HUES64 (cell line): ENCODE measurements at regions not wholly inside any gene's neighbourhood (a gene's known extent, or its start where the extent isn't known, plus 50 kb on each side); places are given as distances from the start of the nearest gene placed in this dataset.

ENCODE experiments used
- H3K27ac ChIP-seq: 2 replicates; pipeline ENCODE4 v1.7.0; 2013; ENCODE audit warnings: low read depth, low read length, inconsistent platforms
- H3K27me3 ChIP-seq: 2 replicates; pipeline ENCODE4 v1.6.1; 2013; ENCODE audit warnings: mild to moderate bottlenecking, low read length; ENCODE audit not compliant: insufficient read depth
- H3K36me3 ChIP-seq: 2 replicates; pipeline ENCODE4 v1.6.1; 2013; ENCODE audit warnings: mild to moderate bottlenecking, low read length; ENCODE audit not compliant: insufficient read depth
- H3K4me1 ChIP-seq: 2 replicates; pipeline ENCODE4 v1.6.1; 2013; ENCODE audit warnings: mild to moderate bottlenecking, low read length, moderate library complexity; ENCODE audit not compliant: insufficient read depth
- H3K4me3 ChIP-seq: 2 replicates; pipeline ENCODE4 v1.5.1; 2013; ENCODE audit warnings: mild to moderate bottlenecking, low read length, moderate library complexity
- H3K9ac ChIP-seq: 2 replicates; pipeline ENCODE4 v1.6.1; 2013; ENCODE audit warnings: mild to moderate bottlenecking, low read depth, low read length
- H3K9me3 ChIP-seq: 2 replicates; pipeline ENCODE4 v1.6.1; 2013; ENCODE audit warnings: low read depth, low read length; ENCODE audit not compliant: insufficient read depth
- WGBS: fragments of 150-250, 120-280 bp; methylation state at CpG from one replicate; pipeline ENCODE4 v1.1.7; 2013; ENCODE audit warnings: missing lambda C conversion rate; 5-methylcytosine and 5-hydroxymethylcytosine counted together

- H3K4me3 ChIP-seq, result no peak overlapping the region
- H3K4me1 ChIP-seq, result no peaks in the 10 kb centered on the region
- H3K9ac ChIP-seq, result no peak overlapping the region
- H3K36me3 ChIP-seq, result no peaks in the 10 kb centered on the region
- no peaks in the 10 kb centered on the region for H3K9me3 ChIP-seq
- no peak overlapping the region for H3K27ac ChIP-seq
- no peaks in the 10 kb centered on the region for H3K27me3 ChIP-seq
- WGBS, result 93% methylated on average over 2 of the region's 2 CpGs
Observed at GRCh38 chr5:29960323-29960722, 1233.2 kb upstream of the CDH6 start.

DNA sequence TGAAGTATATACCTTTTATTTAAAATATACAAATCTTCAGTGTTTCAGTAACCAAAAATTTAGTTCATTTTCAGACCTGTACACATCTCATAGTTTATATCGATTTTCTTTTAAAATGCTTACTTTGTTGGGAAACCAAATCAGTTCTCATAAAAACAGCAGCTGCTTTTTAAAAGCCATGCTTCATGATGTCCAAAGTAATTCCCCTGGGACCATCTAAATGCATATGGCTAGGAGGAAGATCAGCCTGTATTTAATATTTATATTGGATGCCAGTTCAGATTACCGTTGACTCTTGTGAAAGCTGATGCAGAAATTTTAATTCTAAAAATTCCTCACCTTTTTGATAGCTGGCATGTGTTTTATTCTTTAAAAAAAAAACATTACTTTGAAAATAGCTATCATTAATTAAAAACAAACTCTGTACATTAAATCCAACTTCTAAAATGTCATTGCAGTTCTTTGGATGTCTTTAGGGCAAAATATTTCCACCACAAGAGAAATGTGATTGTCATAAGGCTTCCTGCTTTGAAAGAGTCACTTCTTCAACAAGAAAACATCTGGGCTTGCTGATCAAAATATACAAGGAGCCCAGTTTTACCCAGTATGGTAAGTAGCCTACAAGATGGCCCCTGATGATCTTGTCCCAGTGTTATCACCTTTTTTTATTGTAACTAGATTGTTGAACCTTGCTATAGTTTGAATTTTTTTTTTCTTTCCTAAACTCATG lies 1242.9 kb upstream of the CDH6 start:
- no peaks in the 10 kb centered on the region for H3K9me3 ChIP-seq
- no peak overlapping the region for H3K27ac ChIP-seq
- no peaks in the 10 kb centered on the region for H3K36me3 ChIP-seq
- H3K9ac ChIP-seq, result no peak overlapping the region
- no peaks in the 10 kb centered on the region; the same call in 1 of the 2 replicates for H3K4me1 ChIP-seq
- 96% methylated on average over 1 of the region's 2 CpGs for WGBS
- H3K27me3 ChIP-seq, result no peaks in the 10 kb centered on the region
- H3K4me3 ChIP-seq, result no peak overlapping the region

- Histone ChIP-seq H3K9me3 (no peaks in the 10 kb centered on the region), H3K4me3 (no peak overlapping the region), H3K27me3 (no peaks in the 10 kb centered on the region), H3K4me1 (no peaks in the 10 kb centered on the region; the same call in 1 of the 2 replicates), H3K27ac (no peak overlapping the region), H3K9ac (no peak overlapping the region), H3K36me3 (no peaks in the 10 kb centered on the region)
- WGBS, result 95% methylated on average over 6 of the region's 7 CpGs
Observed at GRCh38 chr5:29949301-29949872, 1244.1 kb upstream of the CDH6 start.

- H3K9ac ChIP-seq, result no peak overlapping the region
- no peaks in the 10 kb centered on the region for H3K9me3 ChIP-seq
- H3K4me3 ChIP-seq, result no peak overlapping the region
- H3K4me1 ChIP-seq, result no peaks in the 10 kb centered on the region
- no peaks in the 10 kb centered on the region for H3K27me3 ChIP-seq
- no peaks in the 10 kb centered on the region for H3K36me3 ChIP-seq
- 100% methylated on average over 1 of the region's 2 CpGs for WGBS
- H3K27ac ChIP-seq, result no peak overlapping the region
Observed at GRCh38 chr5:29944327-29944726, 1249.2 kb upstream of the CDH6 start.

DNA sequence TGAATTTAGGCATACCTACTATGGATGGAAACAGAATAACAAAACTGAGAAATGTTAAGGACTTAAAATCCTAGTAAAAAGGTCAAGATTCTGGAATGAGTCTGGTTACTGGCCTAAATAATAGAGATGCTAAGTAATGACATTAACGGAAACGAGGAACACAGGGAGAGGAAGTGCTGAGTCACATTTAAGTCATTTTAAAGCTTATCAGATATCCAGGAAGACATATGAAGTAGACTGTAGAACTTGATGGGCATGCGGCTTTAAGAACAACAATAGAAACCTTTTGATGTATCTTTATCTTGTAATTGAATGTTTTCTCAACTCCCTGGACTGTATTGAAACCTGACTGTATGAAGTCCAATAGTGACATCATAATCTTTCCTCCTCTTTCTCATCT lies 1251.4 kb upstream of the CDH6 start:
- Histone ChIP-seq H3K36me3 (no peaks in the 10 kb centered on the region), H3K4me3 (no peak overlapping the region), H3K9ac (no peak overlapping the region), H3K27me3 (no peaks in the 10 kb centered on the region), H3K27ac (no peak overlapping the region), H3K9me3 (no peaks in the 10 kb centered on the region), H3K4me1 (no peaks in the 10 kb centered on the region)
- 88% methylated on average over 3 of the region's 3 CpGs for WGBS

DNA sequence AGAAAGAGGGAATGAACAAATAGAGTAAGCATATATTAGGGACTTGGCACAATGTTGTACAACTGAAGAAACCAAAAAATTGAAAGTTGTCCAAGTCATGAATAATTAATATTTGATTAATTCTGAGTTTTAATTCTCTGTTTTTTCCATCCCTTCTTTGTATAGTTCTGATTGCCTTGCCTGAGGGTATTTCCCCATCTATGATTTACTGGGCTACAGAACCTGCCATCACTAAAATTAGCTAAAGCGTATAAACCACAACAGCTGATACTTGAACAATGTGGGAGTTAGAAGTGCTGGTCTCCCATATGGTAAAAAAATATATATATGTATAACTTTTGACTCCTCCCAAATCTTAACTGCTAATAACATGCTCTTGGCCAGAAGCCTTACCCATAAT lies 1253.5 kb upstream of the CDH6 start:
- no peaks in the 10 kb centered on the region for H3K9me3 ChIP-seq
- no CpG with 5 or more reads among the region's 1 CpG for WGBS
- H3K9ac ChIP-seq, result no peak overlapping the region
- H3K36me3 ChIP-seq, result no peaks in the 10 kb centered on the region
- no peaks in the 10 kb centered on the region for H3K27me3 ChIP-seq
- no peaks in the 10 kb centered on the region for H3K4me1 ChIP-seq
- H3K27ac ChIP-seq, result no peak overlapping the region
- H3K4me3 ChIP-seq, result no peak overlapping the region

DNA sequence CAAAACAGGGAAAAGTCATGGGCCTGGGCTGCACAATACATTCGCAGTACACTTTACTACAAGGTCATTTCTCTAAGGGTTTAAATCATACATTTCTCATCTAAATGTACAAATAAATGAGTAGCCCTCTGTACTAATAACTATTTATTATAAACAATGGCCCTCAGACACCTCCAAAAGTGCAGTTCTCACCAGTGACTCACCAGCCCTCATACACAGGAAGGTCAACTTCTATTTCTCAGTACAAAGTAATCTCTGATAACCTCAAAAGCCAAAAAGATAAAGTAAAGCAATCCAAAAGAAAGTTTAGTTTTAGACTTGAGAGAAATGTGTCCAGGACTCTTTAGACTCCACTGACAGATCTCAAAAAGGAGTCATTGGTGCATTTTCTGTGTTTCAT lies 1258.1 kb upstream of the CDH6 start:
- Histone ChIP-seq H3K27ac (no peak overlapping the region), H3K36me3 (no peaks in the 10 kb centered on the region), H3K4me1 (no peaks in the 10 kb centered on the region)

GRCh38 chr5:29930316-29930715 lies 1263.2 kb upstream of the CDH6 start:
- 92% methylated on average over 3 of the region's 3 CpGs for WGBS
- Histone ChIP-seq H3K27me3 (no peaks in the 10 kb centered on the region), H3K4me3 (no peak overlapping the region), H3K4me1 (no peaks in the 10 kb centered on the region), H3K9me3 (no peaks in the 10 kb centered on the region), H3K9ac (no peak overlapping the region), H3K27ac (no peak overlapping the region), H3K36me3 (no peaks in the 10 kb centered on the region)

More for the DNA sequence above, 1258.1 kb upstream of the CDH6 start:
- H3K27me3 ChIP-seq, result no peaks in the 10 kb centered on the region
- 94% methylated on average over 1 of the region's 1 CpG for WGBS
- H3K9me3 ChIP-seq, result no peaks in the 10 kb centered on the region
- H3K9ac ChIP-seq, result no peak overlapping the region
- H3K4me3 ChIP-seq, result no peak overlapping the region

GRCh38 chr5:29924107-29924506 lies 1269.4 kb upstream of the CDH6 start:
- Histone ChIP-seq H3K4me3 (no peak overlapping the region), H3K36me3 (no peaks in the 10 kb centered on the region), H3K9ac (no peak overlapping the region), H3K4me1 (no peaks in the 10 kb centered on the region), H3K27me3 (no peaks in the 10 kb centered on the region), H3K9me3 (no peaks in the 10 kb centered on the region), H3K27ac (no peak overlapping the region)
- 94% methylated on average over 2 of the region's 2 CpGs for WGBS

DNA sequence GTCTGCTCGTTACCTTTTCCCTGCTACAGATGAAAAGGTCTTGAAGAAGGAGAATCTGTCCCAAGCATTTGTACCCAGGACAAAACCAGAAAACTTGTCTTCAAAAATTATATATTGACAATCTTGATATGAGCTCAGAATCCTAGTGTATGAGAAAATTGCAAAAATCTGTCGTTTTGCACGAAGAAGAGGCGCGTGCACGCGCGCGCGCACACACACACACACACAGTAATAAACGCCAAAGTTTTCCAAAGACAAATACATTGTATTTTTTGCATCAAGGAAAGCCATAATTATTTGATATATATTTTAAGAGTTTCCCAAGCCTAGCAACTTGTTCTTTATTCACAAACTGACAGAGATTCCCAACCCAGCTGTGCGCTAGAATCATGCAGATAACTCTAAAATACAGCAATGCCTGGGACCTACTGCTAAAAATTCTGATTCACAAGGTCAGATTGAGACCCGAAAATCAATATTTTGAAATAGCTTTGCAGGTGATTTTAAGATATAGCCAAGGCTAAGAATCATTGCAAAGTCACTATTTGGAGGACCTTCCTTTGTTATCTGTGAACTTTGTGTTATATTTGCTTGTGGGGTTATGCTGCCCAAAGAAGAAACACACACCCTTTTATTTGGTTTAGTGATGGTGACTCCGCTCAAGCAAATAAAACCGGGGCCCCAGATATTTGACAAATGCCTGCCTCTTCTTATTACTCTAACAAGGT lies 1287.7 kb upstream of the CDH6 start:
- Histone ChIP-seq H3K9ac (no peak overlapping the region), H3K4me1 (no peaks in the 10 kb centered on the region), H3K4me3 (no peak overlapping the region), H3K27ac (no peak overlapping the region), H3K36me3 (no peaks in the 10 kb centered on the region), H3K27me3 (no peaks in the 10 kb centered on the region), H3K9me3 (no peaks in the 10 kb centered on the region)
- 96% methylated on average over 12 of the region's 15 CpGs for WGBS

DNA sequence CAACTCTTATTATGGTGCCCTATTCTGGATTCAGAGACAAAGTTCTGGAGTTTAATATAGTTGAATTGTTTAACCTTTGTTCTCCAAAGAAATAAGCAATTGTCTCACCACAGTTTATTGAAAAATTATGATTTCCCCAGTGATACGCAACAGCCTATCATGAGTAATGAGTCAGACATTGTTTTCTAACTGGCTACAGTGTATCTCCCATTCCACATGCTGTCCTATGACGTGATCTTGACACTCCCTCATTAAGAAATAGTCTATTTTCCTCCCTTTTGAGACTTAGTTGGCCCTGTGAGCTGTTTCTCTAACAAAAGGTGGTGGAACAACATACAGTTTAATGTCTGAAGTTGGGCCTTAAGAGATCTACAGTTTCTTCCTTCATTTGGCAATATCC lies 1290.6 kb upstream of the CDH6 start:
- H3K4me3 ChIP-seq, result no peak overlapping the region
- WGBS, result 100% methylated on average over 2 of the region's 2 CpGs
- no peak overlapping the region for H3K27ac ChIP-seq
- no peaks in the 10 kb centered on the region for H3K9me3 ChIP-seq
- no peaks in the 10 kb centered on the region for H3K36me3 ChIP-seq
- H3K27me3 ChIP-seq, result no peaks in the 10 kb centered on the region
- H3K9ac ChIP-seq, result no peak overlapping the region
- H3K4me1 ChIP-seq, result 0 out of 2 replicates have a peak, but pooled peaks cover 6% of the 10 kb centered on the region
